AG04450 (cell line): ENCODE measurements at regions not wholly inside any gene's neighbourhood (a gene's known extent, or its start where the extent isn't known, plus 50 kb on each side); places are given as distances from the start of the nearest gene placed in this dataset.
"Not testable (repeated sequence)": the region's sequence is repeated elsewhere in the genome, so short reads cannot be mapped to it uniquely, and the experiment has no call there.

Source experiments
- CTCF ChIA-PET: fragments of 300-600, 350-600 bp; formaldehyde crosslinking; extraction: SDS; loops from one replicate; lab custom pipeline; 2022; ENCODE audit warnings: antibody characterized with exemption, inconsistent platforms; lab: Charles Lee
- POLR2A ChIA-PET: fragments of 350-600 bp; formaldehyde crosslinking; extraction: SDS; loops from one replicate; lab custom pipeline; 2021; ENCODE audit warnings: antibody characterized with exemption, inconsistent platforms; lab: Yijun Ruan, JAX
- DNase-seq: peaks from one replicate; pipeline ENCODE4 v3.0.0-alpha.2; 2011; ENCODE audit warnings: low read depth, low spot score
- H3K27ac ChIP-seq: one replicate; pipeline ENCODE4 v1.5.1; 2012; ENCODE audit warnings: low read depth, low read length, control low read depth
- H3K27me3 ChIP-seq: one replicate; pipeline ENCODE4 v1.6.0; 2012; ENCODE audit warnings: low read length; ENCODE audit not compliant: control insufficient read depth, insufficient read depth
- H3K4me3 ChIP-seq: 2 replicates; pipeline ENCODE4 v1.5.1; 2011; ENCODE audit warnings: mild to moderate bottlenecking, low read depth, low read length, control low read depth
- H3K9me3 ChIP-seq: 2 replicates; pipeline ENCODE4 v1.5.1; 2012; ENCODE audit warnings: low read length; ENCODE audit not compliant: control insufficient read depth, insufficient read depth
- CTCF ChIP-seq: IDR thresholded peaks from 2 replicates; pipeline ENCODE4 v1.5.1; 2011; ENCODE audit warnings: low read depth, low read length, control low read depth, inconsistent platforms

DNA sequence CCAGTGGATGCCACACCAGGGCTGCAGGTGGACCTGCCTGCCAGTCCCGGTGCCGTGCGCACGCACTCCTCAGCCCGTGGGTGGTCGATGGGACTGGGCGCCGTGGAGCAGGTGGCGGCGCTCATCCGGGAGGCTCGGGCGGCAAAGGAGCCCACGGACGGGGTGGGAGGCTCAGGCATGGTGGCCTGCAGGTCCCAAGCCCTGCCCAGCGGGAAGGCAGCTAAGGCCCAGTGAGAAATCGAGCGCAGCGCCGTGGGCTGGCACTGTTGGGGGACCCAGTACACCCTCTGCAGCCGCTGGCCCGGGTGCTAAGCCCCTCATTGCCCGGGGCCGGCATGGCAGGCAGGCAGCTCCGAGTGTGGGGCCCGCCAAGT lies 1171.8 kb upstream of the B3GALT2 start:
- POLR2A ChIA-PET: no interaction called here
- no peak for TF ChIP-seq CTCF
- CTCF ChIA-PET: no interaction called here
- no peak overlapping the region for H3K4me3 ChIP-seq
- H3K9me3 ChIP-seq: peaks cover 7% of the 10 kb centered on the region; the same call in 1 of the 2 replicates
- no peak for DNase-seq
- H3K27ac ChIP-seq: no peak overlapping the region
- no peaks in the 10 kb centered on the region for H3K27me3 ChIP-seq

GRCh38 chr1:194357573-194358207 lies 1171.3 kb upstream of the B3GALT2 start:
- H3K27me3 ChIP-seq, CTCF ChIA-PET, H3K27ac ChIP-seq, DNase-seq, H3K9me3 ChIP-seq, H3K4me3 ChIP-seq, POLR2A ChIA-PET: not testable (repeated sequence)

- TF ChIP-seq CTCF: no peak
- Histone ChIP-seq H3K9me3 (peaks cover 7% of the 10 kb centered on the region; the same call in 1 of the 2 replicates), H3K27me3 (no peaks in the 10 kb centered on the region), H3K27ac (no peak overlapping the region), H3K4me3 (no peak overlapping the region)
- POLR2A ChIA-PET: no interaction called here
- CTCF ChIA-PET: no interaction called here
- no peak for DNase-seq
Measured at GRCh38 chr1:194355488-194356106, 1169.2 kb upstream of the B3GALT2 start.

DNA sequence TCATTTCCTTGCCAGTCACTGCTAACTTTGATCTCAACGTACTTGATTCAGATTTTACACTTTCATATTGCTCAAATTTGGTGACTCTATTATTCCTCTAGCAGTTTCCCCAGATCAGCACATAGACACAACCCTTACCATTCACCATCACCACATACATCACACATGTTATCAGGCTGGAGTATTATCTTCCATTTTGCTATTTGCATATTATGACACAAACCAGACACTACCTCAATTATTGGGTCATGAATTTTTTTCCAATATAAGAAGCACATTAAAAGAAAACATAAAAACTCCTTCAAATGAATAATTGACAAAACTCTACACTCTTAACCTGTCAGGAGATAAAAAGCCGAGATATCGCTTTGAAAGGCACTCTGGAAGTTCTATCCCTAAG lies 1166.7 kb upstream of the B3GALT2 start:
- no peak for DNase-seq

GRCh38 chr1:194347200-194347599 lies 1160.8 kb upstream of the B3GALT2 start:
- no peak for TF ChIP-seq CTCF
- H3K4me3 ChIP-seq: no peak overlapping the region
- ChIA-PET CTCF (no interaction called here), POLR2A (no interaction called here)
- no peak overlapping the region for H3K27ac ChIP-seq
- H3K27me3 ChIP-seq: no peaks in the 10 kb centered on the region
- H3K9me3 ChIP-seq: 0 out of 2 replicates have a peak, but pooled peaks cover 2% of the 10 kb centered on the region
- no peak for DNase-seq

More for the DNA sequence above, 1166.7 kb upstream of the B3GALT2 start:
- Histone ChIP-seq H3K9me3 (peaks cover 5% of the 10 kb centered on the region; the same call in 1 of the 2 replicates), H3K27me3 (no peaks in the 10 kb centered on the region), H3K27ac (no peak overlapping the region), H3K4me3 (no peak overlapping the region)
- ChIA-PET CTCF (no interaction called here), POLR2A (no interaction called here)
- no peak for TF ChIP-seq CTCF
